VCaP (cell line): ENCODE measurements at regions not wholly inside any gene's neighbourhood (a gene's known extent, or its start where the extent isn't known, plus 50 kb on each side); places are given as distances from the start of the nearest gene placed in this dataset.

Experiments
- H3K27ac ChIP-seq: fragments of 450-650 bp; 2 replicates; pipeline ENCODE4 v1.5.1; 2017
- CTCF ChIP-seq: fragments of 450-650 bp; conservative IDR thresholded peaks from 2 replicates; pipeline ENCODE4 v1.5.1; 2017; ENCODE audit warnings: mild to moderate bottlenecking, moderate library complexity

- no peak for TF ChIP-seq CTCF
- H3K27ac ChIP-seq: no peak overlapping the region
Measured at GRCh38 chr6:44672841-44673240, 285.3 kb downstream of the CDC5L start.

GRCh38 chr6:44674226-44675155 is 287.0 kb downstream of the CDC5L start:
- no peak overlapping the region for H3K27ac ChIP-seq
- TF ChIP-seq CTCF: no peak

GRCh38 chr6:44675449-44675848 is 287.9 kb downstream of the CDC5L start:
- no peak overlapping the region for H3K27ac ChIP-seq
- TF ChIP-seq CTCF: no peak

GRCh38 chr6:44676246-44676790 is 288.8 kb downstream of the CDC5L start:
- no peak for TF ChIP-seq CTCF
- no peak overlapping the region for H3K27ac ChIP-seq

- no peak overlapping the region for H3K27ac ChIP-seq
- no peak for TF ChIP-seq CTCF
Measured at GRCh38 chr6:44676826-44677433, 289.4 kb downstream of the CDC5L start.

GRCh38 chr6:44678252-44678935 is 290.9 kb downstream of the CDC5L start:
- no peak for TF ChIP-seq CTCF

More at GRCh38 chr6:44678252-44678935, 290.9 kb downstream of the CDC5L start:
- no peak overlapping the region for H3K27ac ChIP-seq
